WERI-Rb-1 (cell line): ENCODE measurements at regions not wholly inside any gene's neighbourhood (a gene's known extent, or its start where the extent isn't known, plus 50 kb on each side); places are given as distances from the start of the nearest gene placed in this dataset.

Experiments
- DNase-seq: peaks from one replicate; pipeline ENCODE4 v3.0.0-alpha.2; 2020
- H3K27ac ChIP-seq: fragments of 250-450 bp; sonication (Bioruptor Pico); 2 replicates; pipeline ENCODE4 v1.5.1; 2020; ENCODE audit warnings: mild to moderate bottlenecking, moderate library complexity
- H3K27me3 ChIP-seq: fragments of 250-450 bp; sonication (Bioruptor Pico); 2 replicates; pipeline ENCODE4 v1.5.1; 2021; ENCODE audit warnings: mild to moderate bottlenecking, low read depth, moderate library complexity; ENCODE audit not compliant: insufficient read depth, severe bottlenecking
- H3K36me3 ChIP-seq: fragments of 250-450 bp; sonication (Bioruptor Pico); 2 replicates; pipeline ENCODE4 v1.5.1; 2020; ENCODE audit warnings: mild to moderate bottlenecking, moderate library complexity
- H3K4me3 ChIP-seq: 2 replicates; pipeline ENCODE4 v1.5.1; 2011; ENCODE audit warnings: low read depth, mild to moderate bottlenecking, control low read depth, low read length
- H3K9me3 ChIP-seq: fragments of 250-450 bp; sonication (Bioruptor Pico); 2 replicates; pipeline ENCODE4 v1.5.1; 2021; ENCODE audit warnings: mild to moderate bottlenecking, moderate library complexity; ENCODE audit not compliant: severe bottlenecking
- TF ChIP-seq, protein P1 (sequence below): IDR thresholded peaks from 2 replicates; pipeline ENCODE4 v1.5.1; 2011; ENCODE audit warnings: low read depth, mild to moderate bottlenecking, control low read depth, inconsistent platforms, low read length

DNA sequence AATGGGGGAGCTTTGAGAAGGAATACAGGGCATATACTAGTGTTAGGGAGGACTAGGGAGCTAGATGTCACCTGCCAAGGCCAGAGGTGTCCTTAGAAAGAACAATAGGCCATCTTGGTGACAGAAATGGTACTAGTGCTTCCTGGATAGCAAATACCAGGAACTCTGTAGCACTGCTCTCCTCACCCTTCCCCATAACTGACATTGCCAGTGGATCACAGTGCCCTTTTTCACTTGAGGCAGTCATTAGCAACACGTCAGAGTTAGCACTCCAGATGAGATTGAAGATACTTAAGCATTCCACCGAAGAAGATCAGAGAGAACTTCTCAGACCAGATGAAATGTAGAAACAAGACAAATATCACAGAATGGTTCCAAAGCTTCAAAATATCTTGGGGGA is 103.1 kb upstream of the PDZRN3 start:
- Histone ChIP-seq H3K9me3 (no peaks in the 10 kb centered on the region), H3K36me3 (no peaks in the 10 kb centered on the region), H3K4me3 (no peak overlapping the region), H3K27ac (peak overlapping the region; percentile 38; the same call in 1 of the 2 replicates), H3K27me3 (no peaks in the 10 kb centered on the region)
- DNase-seq: no peak
- TF ChIP-seq, protein P1, sequence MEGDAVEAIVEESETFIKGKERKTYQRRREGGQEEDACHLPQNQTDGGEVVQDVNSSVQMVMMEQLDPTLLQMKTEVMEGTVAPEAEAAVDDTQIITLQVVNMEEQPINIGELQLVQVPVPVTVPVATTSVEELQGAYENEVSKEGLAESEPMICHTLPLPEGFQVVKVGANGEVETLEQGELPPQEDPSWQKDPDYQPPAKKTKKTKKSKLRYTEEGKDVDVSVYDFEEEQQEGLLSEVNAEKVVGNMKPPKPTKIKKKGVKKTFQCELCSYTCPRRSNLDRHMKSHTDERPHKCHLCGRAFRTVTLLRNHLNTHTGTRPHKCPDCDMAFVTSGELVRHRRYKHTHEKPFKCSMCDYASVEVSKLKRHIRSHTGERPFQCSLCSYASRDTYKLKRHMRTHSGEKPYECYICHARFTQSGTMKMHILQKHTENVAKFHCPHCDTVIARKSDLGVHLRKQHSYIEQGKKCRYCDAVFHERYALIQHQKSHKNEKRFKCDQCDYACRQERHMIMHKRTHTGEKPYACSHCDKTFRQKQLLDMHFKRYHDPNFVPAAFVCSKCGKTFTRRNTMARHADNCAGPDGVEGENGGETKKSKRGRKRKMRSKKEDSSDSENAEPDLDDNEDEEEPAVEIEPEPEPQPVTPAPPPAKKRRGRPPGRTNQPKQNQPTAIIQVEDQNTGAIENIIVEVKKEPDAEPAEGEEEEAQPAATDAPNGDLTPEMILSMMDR: no peak

DNA sequence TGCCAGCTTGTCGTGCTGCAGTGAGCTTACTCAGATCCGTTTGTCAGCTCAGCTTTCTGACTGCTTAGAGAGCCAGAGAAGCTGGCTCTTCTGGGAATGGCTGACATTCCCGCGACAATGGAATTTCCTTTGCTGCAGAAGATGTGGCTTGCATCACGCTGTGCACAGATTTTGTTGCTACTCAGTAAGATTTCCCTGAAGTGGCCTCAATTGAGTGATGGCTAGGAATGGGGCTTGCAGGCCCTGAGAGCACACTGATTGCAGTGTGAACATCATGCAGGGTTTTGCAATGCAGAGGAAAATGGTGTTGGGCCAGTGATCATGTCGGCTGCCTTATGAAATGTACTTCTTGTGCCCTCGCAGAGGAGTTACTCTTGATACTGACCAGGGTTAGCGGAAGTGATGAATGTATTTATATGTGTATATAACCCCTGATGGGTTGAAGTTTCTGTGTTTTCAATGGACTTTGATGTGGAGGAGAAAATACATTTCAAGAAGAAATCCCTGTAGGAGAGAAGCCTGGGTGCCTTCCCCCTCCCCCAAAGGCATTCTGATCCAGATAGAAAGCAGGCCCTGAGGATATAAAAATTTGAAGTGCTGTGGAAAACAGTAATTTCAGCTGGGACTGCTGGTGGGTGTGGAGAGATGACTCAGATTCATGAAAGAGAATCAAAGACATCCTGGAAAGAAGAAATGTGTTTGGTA is 102.5 kb upstream of the PDZRN3 start:
- Histone ChIP-seq H3K36me3 (no peaks in the 10 kb centered on the region), H3K27me3 (no peaks in the 10 kb centered on the region), H3K9me3 (no peaks in the 10 kb centered on the region), H3K27ac (peak overlapping the region; percentile 38), H3K4me3 (no peak overlapping the region)
- DNase-seq: no peak
- TF ChIP-seq, protein P1: no peak

DNA sequence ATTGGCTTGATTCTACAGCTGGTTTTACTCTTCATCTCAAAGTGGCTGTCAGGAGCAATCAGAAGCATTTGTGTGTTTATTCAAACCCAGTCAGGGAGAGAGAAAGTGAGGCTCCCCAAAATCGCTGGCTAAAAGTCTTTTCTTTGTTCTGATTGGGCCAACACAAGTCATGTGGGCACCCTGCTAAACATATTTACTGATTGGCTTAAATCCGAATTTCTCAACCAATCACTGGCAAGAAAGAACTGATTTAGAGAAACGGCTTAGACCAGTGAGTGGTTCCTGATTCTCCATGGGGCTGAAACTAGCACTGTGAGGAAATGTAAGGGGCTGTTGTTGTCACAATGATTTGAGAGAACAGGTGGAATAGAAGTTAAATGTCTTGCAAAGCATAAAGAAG is 98.9 kb upstream of the PDZRN3 start:
- no peak overlapping the region for H3K27ac ChIP-seq
- DNase-seq: no peak
- H3K36me3 ChIP-seq: no peaks in the 10 kb centered on the region
- TF ChIP-seq, protein P1: no peak
- H3K27me3 ChIP-seq: no peaks in the 10 kb centered on the region
- H3K4me3 ChIP-seq: no peak overlapping the region
- no peaks in the 10 kb centered on the region for H3K9me3 ChIP-seq

DNA sequence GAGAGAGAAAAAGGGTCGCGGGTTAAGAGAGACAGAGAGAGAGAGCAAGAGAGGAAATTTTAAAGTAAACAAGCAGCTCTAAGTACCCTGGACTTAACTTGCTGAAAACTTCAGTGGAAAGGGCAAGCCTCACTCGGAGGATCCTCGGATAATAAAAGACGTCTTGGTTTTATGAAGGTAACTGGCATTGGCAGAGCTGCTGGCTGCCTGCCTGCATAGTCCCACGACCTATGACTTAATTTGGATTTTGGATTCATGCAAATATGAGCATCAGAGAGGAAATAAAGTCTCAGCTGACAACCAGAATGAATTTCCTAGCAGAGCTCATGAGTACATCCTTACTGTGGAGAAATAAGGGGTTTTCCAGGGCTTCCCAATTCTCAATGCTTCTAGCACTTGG is 95.1 kb upstream of the PDZRN3 start:
- TF ChIP-seq, protein P1: no peak
- Histone ChIP-seq H3K27ac (no peak overlapping the region), H3K9me3 (peaks cover 5% of the 10 kb centered on the region), H3K27me3 (no peaks in the 10 kb centered on the region), H3K4me3 (no peak overlapping the region), H3K36me3 (no peaks in the 10 kb centered on the region)
- DNase-seq: no peak

DNA sequence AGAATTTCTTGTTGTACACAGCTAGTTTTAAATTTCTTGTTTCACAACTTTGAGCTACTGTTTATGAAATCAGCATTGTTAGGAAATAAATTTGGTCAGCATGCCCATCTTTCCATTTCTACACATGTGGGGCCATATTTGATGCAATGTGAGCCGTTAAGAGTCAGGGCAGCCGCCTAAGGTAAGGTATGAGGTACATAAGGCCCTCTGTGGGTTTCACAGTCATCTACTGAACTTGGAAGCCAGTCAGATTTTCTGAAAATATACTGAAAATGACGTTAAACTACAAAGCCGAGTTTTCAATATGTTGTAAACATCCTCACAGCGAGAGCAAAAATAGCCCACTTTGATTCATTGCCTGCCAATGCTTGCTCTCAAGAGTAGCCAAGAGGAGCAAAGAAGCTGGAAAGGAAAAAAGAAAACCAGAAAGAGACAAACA is 94.7 kb upstream of the PDZRN3 start:
- no peak for DNase-seq
- no peaks in the 10 kb centered on the region for H3K36me3 ChIP-seq
- no peak overlapping the region for H3K4me3 ChIP-seq
- TF ChIP-seq, protein P1: no peak
- no peak overlapping the region for H3K27ac ChIP-seq
- peaks cover 5% of the 10 kb centered on the region for H3K9me3 ChIP-seq
- H3K27me3 ChIP-seq: no peaks in the 10 kb centered on the region
